Endothelial cell of umbilical vein (primary cell): ENCODE measurements at regions not wholly inside any gene's neighbourhood (a gene's known extent, or its start where the extent isn't known, plus 50 kb on each side); places are given as distances from the start of the nearest gene placed in this dataset.

Experiments used
- BruUV-seq: library from RNA; stranded (reverse); fragments of 400-500 nt; replicated peaks from 2 replicates; lab custom pipeline; 2021; lab: Mats Ljungman, UMichigan
- CTCF ChIA-PET: fragments of 300-600, 350-600 bp; sonication (Branson Sonifier 250); formaldehyde crosslinking; loops from one replicate; lab custom pipeline; 2021; ENCODE audit warnings: antibody characterized with exemption, inconsistent platforms; lab: Charles Lee
- POLR2A ChIA-PET: fragments of 300-600, 350-600 bp; sonication (Branson Sonifier 250); formaldehyde crosslinking; loops from one replicate; lab custom pipeline; 2021; ENCODE audit warnings: antibody characterized with exemption, inconsistent platforms; lab: Charles Lee
- DNase-seq: peaks from one replicate; pipeline ENCODE4 v3.0.0-alpha.2; 2011; ENCODE audit warnings: low read depth, low spot score
- FAIRE-seq: peaks from 2 replicates; lab custom pipeline; 2011; peaks lifted over from hg19 to GRCh38; lab: Jason Lieb, UNC
- H2AFZ ChIP-seq: 2 replicates; pipeline ENCODE4 v1.6.0; 2012; ENCODE audit warnings: low read depth, low read length, control low read depth, inconsistent platforms
- H3K27ac ChIP-seq: 2 replicates; pipeline ENCODE4 v1.5.1; 2011; ENCODE audit warnings: low read depth, mild to moderate bottlenecking, control low read depth, low read length, moderate library complexity; ENCODE audit not compliant: insufficient read depth
- H3K27me3 ChIP-seq, 2 experiments: 2 replicates each; pipeline versions ENCODE4 v1.6.0 to v1.6.1; 2011; ENCODE audit warnings: low read length in 2 of 2, mixed read lengths in 1 of 2; ENCODE audit not compliant: control insufficient read depth in 2 of 2, insufficient read depth in 2 of 2
- H3K36me3 ChIP-seq, 2 experiments: 2 replicates in 1 of 2; 3 replicates in 1 of 2; pipeline ENCODE4 v1.5.1; 2011; ENCODE audit warnings: low read length in 2 of 2, mild to moderate bottlenecking in 1 of 2, moderate library complexity in 1 of 2; ENCODE audit not compliant: control insufficient read depth in 2 of 2, insufficient read depth in 2 of 2; ENCODE audit errors: extremely low read depth in 1 of 2
- H3K4me1 ChIP-seq: 3 replicates; pipeline ENCODE4 v1.5.1; 2011; ENCODE audit warnings: mild to moderate bottlenecking, low read length; ENCODE audit not compliant: control insufficient read depth, insufficient read depth; ENCODE audit errors: extremely low read depth
- H3K4me2 ChIP-seq: 2 replicates; pipeline ENCODE4 v1.6.1; 2011; ENCODE audit warnings: low read length, control low read depth, mixed read lengths; ENCODE audit not compliant: insufficient read depth
- H3K4me3 ChIP-seq, 3 experiments: fragments of 200-600 bp in 1 of 3; sonication (generic), shearing (Covaris generic) in 1 of 3; replicated peaks in 1 of 3; 2 replicates each; pipeline ENCODE4 v1.5.1; 2011 to 2016; ENCODE audit warnings: control low read depth in 3 of 3, low read length in 3 of 3, mild to moderate bottlenecking in 2 of 3, inconsistent platforms in 1 of 3, low read depth in 1 of 3, moderate library complexity in 1 of 3; ENCODE audit not compliant: insufficient read depth in 1 of 3
- H3K79me2 ChIP-seq: 2 replicates; pipeline ENCODE4 v1.6.0; 2012; ENCODE audit warnings: low read length, inconsistent platforms; ENCODE audit not compliant: control insufficient read depth, insufficient read depth
- H3K9ac ChIP-seq: replicated peaks from 2 replicates; pipeline ENCODE3; 2011; ENCODE audit warnings: low read length, control low read depth; ENCODE audit not compliant: insufficient read depth; ENCODE audit errors: extremely low read depth
- H3K9me1 ChIP-seq: replicated peaks from 3 replicates; pipeline ENCODE4 v1.6.0; 2011; ENCODE audit warnings: mild to moderate bottlenecking, low read length; ENCODE audit not compliant: control insufficient read depth, insufficient read depth; ENCODE audit errors: extremely low read depth
- H3K9me3 ChIP-seq: replicated peaks from 2 replicates; pipeline ENCODE4 v1.5.1; 2012; ENCODE audit warnings: low read length, inconsistent platforms; ENCODE audit not compliant: control insufficient read depth, insufficient read depth
- H4K20me1 ChIP-seq: replicated peaks from 2 replicates; pipeline ENCODE3; 2011; ENCODE audit warnings: mild to moderate bottlenecking, low read length; ENCODE audit not compliant: control insufficient read depth, insufficient read depth; ENCODE audit errors: extremely low read depth
- EZH2 ChIP-seq: IDR thresholded peaks from 2 replicates; pipeline ENCODE4 v1.6.1; 2012; ENCODE audit warnings: borderline replicate concordance, low read depth, mild to moderate bottlenecking, moderate library complexity, low read length, inconsistent platforms; ENCODE audit not compliant: severe bottlenecking
- FOS ChIP-seq: IDR thresholded peaks from 2 replicates; pipeline ENCODE4 v1.6.1; 2011; ENCODE audit warnings: mild to moderate bottlenecking, low read length, moderate library complexity, borderline replicate concordance; ENCODE audit not compliant: insufficient read depth
- GATA2 ChIP-seq: IDR thresholded peaks from 2 replicates; pipeline ENCODE4 v1.7.0; 2011; ENCODE audit warnings: low read depth, mild to moderate bottlenecking, moderate library complexity, mixed read lengths, low read length; ENCODE audit not compliant: insufficient read length, insufficient read depth
- JUN ChIP-seq: IDR thresholded peaks from 2 replicates; pipeline ENCODE4 v1.6.1; 2011; ENCODE audit warnings: borderline replicate concordance, low read depth; ENCODE audit not compliant: insufficient read length, insufficient read depth
- MAX ChIP-seq: IDR thresholded peaks from 2 replicates; pipeline ENCODE4 v1.6.1; 2011; ENCODE audit not compliant: insufficient read depth, insufficient read length
- MYC ChIP-seq: IDR thresholded peaks from one replicate; pipeline ENCODE4 v1.6.1; 2011; ENCODE audit warnings: mild to moderate bottlenecking, low read depth, low read length
- POLR2A ChIP-seq: IDR thresholded peaks from 2 replicates; pipeline ENCODE4 v1.6.1; 2012; ENCODE audit warnings: low read depth, mild to moderate bottlenecking, control low read depth, low read length
- POLR2AphosphoS5 ChIP-seq: IDR thresholded peaks from 2 replicates; pipeline ENCODE4 v1.6.1; 2012; ENCODE audit warnings: low read depth, mild to moderate bottlenecking, control low read depth, low read length, moderate library complexity; ENCODE audit not compliant: insufficient read depth
- dilution Hi-C: fragments of 300-500 bp; cut with MboI; formaldehyde crosslinking; loops from one replicate; pipeline ENCODE4 v1.15.0; 2019; ENCODE audit warnings: low sequenced_read_pairs; ENCODE audit not compliant: extremely low pct_ligation_motif_present
- intact Hi-C: fragments of 100-400 bp; cut with micrococcal nuclease; formaldehyde crosslinking; loops from one replicate; pipeline ENCODE4 v1.10.0; 2022
- TF ChIP-seq, protein P1 (sequence below), 2 donors: IDR thresholded peaks; 1 replicate in 1 of 2; 2 replicates in 1 of 2; pipeline ENCODE4 v1.5.1; 2011; ENCODE audit warnings: low read length in 2 of 2, mild to moderate bottlenecking in 2 of 2, moderate library complexity in 2 of 2, control low read depth in 1 of 2, inconsistent platforms in 1 of 2, low read depth in 1 of 2; ENCODE audit not compliant: insufficient read depth in 1 of 2; ENCODE audit errors: extremely low read depth in 1 of 2

DNA sequence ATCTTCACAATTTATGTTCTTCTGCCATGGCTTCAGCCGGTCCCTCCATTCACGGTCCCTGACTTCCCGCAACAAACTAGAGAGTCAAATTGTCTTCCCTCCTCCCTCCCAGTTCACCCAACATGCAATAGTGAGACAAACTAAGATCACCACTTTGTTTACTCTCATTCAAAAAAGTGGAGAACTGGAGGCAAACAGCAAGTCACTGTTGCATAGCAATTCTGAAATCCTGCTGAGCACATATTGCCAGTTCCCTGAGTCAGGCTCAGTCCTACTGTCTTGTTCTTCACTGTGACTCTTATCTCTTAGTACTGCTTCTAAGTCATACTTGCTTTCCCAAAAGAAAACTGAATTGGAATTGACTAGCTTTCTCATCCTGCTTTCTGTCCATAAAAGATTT lies 287.2 kb upstream of the SASH1 start:
- ChIA-PET POLR2A (no interaction called here), CTCF (no interaction called here)
- Histone ChIP-seq H3K4me2 (no peak overlapping the region), H3K9ac (no peak overlapping the region), H2AFZ (no peak overlapping the region), H3K27ac (no peak overlapping the region), H3K4me3 (no peak overlapping the region), H3K4me1 (no peaks in the 10 kb centered on the region), H3K27me3 (no peaks in the 10 kb centered on the region), H3K9me3 (no peaks in the 10 kb centered on the region), H4K20me1 (no peaks in the 10 kb centered on the region), H3K36me3 (no peaks in the 10 kb centered on the region), H3K79me2 (no peaks in the 10 kb centered on the region), H3K9me1 (no peaks in the 10 kb centered on the region)
- TF ChIP-seq MAX (no peak), MYC (no peak), POLR2AphosphoS5 (no peak), GATA2 (no peak), EZH2 (no peak), FOS (no peak), POLR2A (no peak), JUN (no peak)
- TF ChIP-seq, protein P1, sequence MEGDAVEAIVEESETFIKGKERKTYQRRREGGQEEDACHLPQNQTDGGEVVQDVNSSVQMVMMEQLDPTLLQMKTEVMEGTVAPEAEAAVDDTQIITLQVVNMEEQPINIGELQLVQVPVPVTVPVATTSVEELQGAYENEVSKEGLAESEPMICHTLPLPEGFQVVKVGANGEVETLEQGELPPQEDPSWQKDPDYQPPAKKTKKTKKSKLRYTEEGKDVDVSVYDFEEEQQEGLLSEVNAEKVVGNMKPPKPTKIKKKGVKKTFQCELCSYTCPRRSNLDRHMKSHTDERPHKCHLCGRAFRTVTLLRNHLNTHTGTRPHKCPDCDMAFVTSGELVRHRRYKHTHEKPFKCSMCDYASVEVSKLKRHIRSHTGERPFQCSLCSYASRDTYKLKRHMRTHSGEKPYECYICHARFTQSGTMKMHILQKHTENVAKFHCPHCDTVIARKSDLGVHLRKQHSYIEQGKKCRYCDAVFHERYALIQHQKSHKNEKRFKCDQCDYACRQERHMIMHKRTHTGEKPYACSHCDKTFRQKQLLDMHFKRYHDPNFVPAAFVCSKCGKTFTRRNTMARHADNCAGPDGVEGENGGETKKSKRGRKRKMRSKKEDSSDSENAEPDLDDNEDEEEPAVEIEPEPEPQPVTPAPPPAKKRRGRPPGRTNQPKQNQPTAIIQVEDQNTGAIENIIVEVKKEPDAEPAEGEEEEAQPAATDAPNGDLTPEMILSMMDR (IDR thresholded peaks at IDR 0.05; ENCODE audit: extremely low read depth in 1 of 2, insufficient read depth in 1 of 2, low read depth in 1 of 2, low read length in 2 of 2) = no peak
- DNase-seq (no peak), FAIRE-seq (no peak)
- no TSS peak for BruUV-seq
- intact Hi-C loops = no loop called here
- dilution Hi-C loops = no loop called here
